ENCODE measurements at regions not wholly inside any gene's neighbourhood (a gene's known extent, or its start where the extent isn't known, plus 50 kb on each side); places are given as distances from the start of the nearest gene placed in this dataset.

- Histone ChIP-seq H3K79me2 (ENCODE audit: insufficient read depth) (no peaks in the 10 kb centered on the region), H3K9ac (no peak overlapping the region), H3K9me2 (ENCODE audit: insufficient read depth) (no peaks in the 10 kb centered on the region), H3K4me3 (no peak overlapping the region), H3K27me3 (replicated peaks; ENCODE audit: insufficient read depth) (peaks cover 16% of the 10 kb centered on the region), H2AFZ (no peak overlapping the region), H3K27ac (no peak overlapping the region), H3K4me1 (ENCODE audit: insufficient read depth) (no peaks in the 10 kb centered on the region), H3K9me3 (ENCODE audit: low read depth) (no peaks in the 10 kb centered on the region), H3K4me2 (ENCODE audit: unreplicated experiment) (no peak overlapping the region), H4K20me1 (ENCODE audit: insufficient read depth) (no peaks in the 10 kb centered on the region), H3F3A (ENCODE audit: insufficient read depth) (no peaks in the 10 kb centered on the region), H3K36me3 (ENCODE audit: low read depth) (no peaks in the 10 kb centered on the region)
- DNase-seq: peak; percentile 4
- TF ChIP-seq EZH2phosphoT487 (IDR thresholded peaks at IDR 0.05; ENCODE audit: insufficient read depth, low read depth) (no peak), EZH2 (IDR thresholded peaks at IDR 0.05; ENCODE audit: insufficient read depth, poor library complexity, severe bottlenecking) (no peak)
- in situ Hi-C loops (cut with MboI): no loop called here
Observed at GRCh38 chr14:38882533-38882932, 220.5 kb downstream of the SEC23A start.

DNA sequence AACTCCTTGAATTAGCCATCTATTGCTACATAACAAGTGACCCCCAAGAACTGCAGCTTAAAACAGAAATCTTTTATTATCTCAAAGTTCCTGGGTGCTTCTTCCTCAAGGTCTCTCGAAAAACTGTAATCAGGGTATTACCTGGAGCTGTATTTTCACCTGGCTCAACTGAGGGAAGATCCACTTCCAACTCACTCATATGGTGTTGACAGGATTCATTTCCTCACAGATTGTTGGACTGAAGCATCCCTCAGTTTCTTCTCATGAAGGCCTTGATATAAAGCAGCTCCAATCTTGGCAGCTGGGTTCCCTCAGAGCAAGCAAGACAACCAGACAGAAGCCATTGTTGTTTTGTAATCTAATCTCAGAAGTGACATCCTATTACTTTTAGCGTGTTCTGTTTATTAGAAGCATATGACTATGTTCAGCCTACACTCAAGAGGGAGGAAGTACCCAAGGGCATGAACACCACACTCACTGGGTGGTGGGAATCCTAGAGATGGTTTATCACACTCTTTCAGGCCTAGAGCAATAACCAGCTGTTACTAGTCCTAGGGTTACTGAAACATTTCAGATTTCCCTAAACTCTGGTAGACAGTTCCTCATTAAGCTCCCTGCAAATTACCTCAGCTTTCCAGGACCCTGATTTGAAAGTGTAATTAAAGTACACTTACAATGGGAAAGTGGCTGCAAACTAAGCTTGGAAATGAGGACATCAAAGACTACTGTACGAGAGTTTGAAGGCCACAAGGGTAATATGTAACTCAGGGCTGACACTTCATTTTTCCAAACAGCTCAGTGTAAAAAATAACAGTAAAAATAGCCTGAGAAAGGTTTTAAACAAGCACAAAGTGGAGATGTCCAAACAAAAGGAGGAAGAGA, 222.2 kb downstream of the SEC23A start:
- in situ Hi-C loops (cut with MboI): no loop called here
- Histone ChIP-seq H3K4me1 (ENCODE audit: insufficient read depth) (no peaks in the 10 kb centered on the region), H3K4me2 (ENCODE audit: unreplicated experiment) (no peak overlapping the region), H3K9me3 (ENCODE audit: low read depth) (no peaks in the 10 kb centered on the region), H3K4me3 (no peak overlapping the region), H3K79me2 (ENCODE audit: insufficient read depth) (no peaks in the 10 kb centered on the region), H3K36me3 (ENCODE audit: low read depth) (no peaks in the 10 kb centered on the region), H4K20me1 (ENCODE audit: insufficient read depth) (no peaks in the 10 kb centered on the region), H3K27ac (no peak overlapping the region), H2AFZ (no peak overlapping the region), H3K9me2 (ENCODE audit: insufficient read depth) (no peaks in the 10 kb centered on the region), H3K9ac (no peak overlapping the region), H3K27me3 (replicated peaks; ENCODE audit: insufficient read depth) (peaks cover 11% of the 10 kb centered on the region; the same call in 1 of the 2 replicates), H3F3A (ENCODE audit: insufficient read depth) (no peaks in the 10 kb centered on the region)
- 17 to 18% methylated on average over 3 of the region's 3 CpGs for WGBS, 2 experiments (ENCODE audit: low coverage in 1 of 2, low lambda C conversion rate in 2 of 2, missing lambda C conversion rate in 2 of 2)
- TF ChIP-seq EZH2 (IDR thresholded peaks at IDR 0.05; ENCODE audit: insufficient read depth, poor library complexity, severe bottlenecking) (no peak), EZH2phosphoT487 (IDR thresholded peaks at IDR 0.05; ENCODE audit: insufficient read depth, low read depth) (no peak)
- DNase-seq: no peak

GRCh38 chr14:38877744-38878388, 225.2 kb downstream of the SEC23A start:
- no peaks in the 10 kb centered on the region for H3K36me3 ChIP-seq (ENCODE audit: low read depth)
- no peak overlapping the region for H3K4me3 ChIP-seq
- 39% methylated on average over 3 of the region's 3 CpGs for WGBS, 2 experiments (ENCODE audit: low coverage in 1 of 2, low lambda C conversion rate in 2 of 2, missing lambda C conversion rate in 2 of 2)
- H3F3A ChIP-seq (ENCODE audit: insufficient read depth): no peaks in the 10 kb centered on the region
- H3K9ac ChIP-seq: no peak overlapping the region
- peaks cover 32% of the 10 kb centered on the region; the same call in 1 of the 2 replicates for H3K27me3 ChIP-seq (replicated peaks; ENCODE audit: insufficient read depth)
- no peak overlapping the region for H2AFZ ChIP-seq
- H3K4me1 ChIP-seq (ENCODE audit: insufficient read depth): no peaks in the 10 kb centered on the region
- no peaks in the 10 kb centered on the region for H4K20me1 ChIP-seq (ENCODE audit: insufficient read depth)
- no peak overlapping the region for H3K4me2 ChIP-seq (ENCODE audit: unreplicated experiment)
- H3K9me3 ChIP-seq (ENCODE audit: low read depth): no peaks in the 10 kb centered on the region
- no peaks in the 10 kb centered on the region for H3K79me2 ChIP-seq (ENCODE audit: insufficient read depth)
- TF ChIP-seq EZH2 (IDR thresholded peaks at IDR 0.05; ENCODE audit: insufficient read depth, poor library complexity, severe bottlenecking) (no peak), EZH2phosphoT487 (IDR thresholded peaks at IDR 0.05; ENCODE audit: insufficient read depth, low read depth) (no peak)
- no peaks in the 10 kb centered on the region for H3K9me2 ChIP-seq (ENCODE audit: insufficient read depth)
- H3K27ac ChIP-seq: no peak overlapping the region
- no peak for DNase-seq
- in situ Hi-C loops (cut with MboI): loop anchor here (10.0 kb wide), 1 partner anchor 137 kb away; no protein-coding TSS in a partner anchor

GRCh38 chr14:38874721-38875120, 228.3 kb downstream of the SEC23A start:
- Histone ChIP-seq H4K20me1 (ENCODE audit: insufficient read depth) (no peaks in the 10 kb centered on the region), H3K4me2 (ENCODE audit: unreplicated experiment) (no peak overlapping the region), H2AFZ (no peak overlapping the region), H3K27ac (no peak overlapping the region), H3K9me2 (ENCODE audit: insufficient read depth) (no peaks in the 10 kb centered on the region), H3K36me3 (ENCODE audit: low read depth) (no peaks in the 10 kb centered on the region), H3K27me3 (replicated peaks; ENCODE audit: insufficient read depth) (peaks cover 32% of the 10 kb centered on the region; the same call in 1 of the 2 replicates), H3K4me1 (ENCODE audit: insufficient read depth) (no peaks in the 10 kb centered on the region), H3K9me3 (ENCODE audit: low read depth) (no peaks in the 10 kb centered on the region), H3F3A (ENCODE audit: insufficient read depth) (no peaks in the 10 kb centered on the region), H3K79me2 (ENCODE audit: insufficient read depth) (no peaks in the 10 kb centered on the region), H3K9ac (no peak overlapping the region), H3K4me3 (no peak overlapping the region)
- no peak for TF ChIP-seq EZH2phosphoT487 (IDR thresholded peaks at IDR 0.05; ENCODE audit: insufficient read depth, low read depth)
- no peak for TF ChIP-seq EZH2 (IDR thresholded peaks at IDR 0.05; ENCODE audit: insufficient read depth, poor library complexity, severe bottlenecking)
- no peak for DNase-seq
- WGBS, 2 experiments (ENCODE audit: low coverage in 1 of 2, low lambda C conversion rate in 2 of 2, missing lambda C conversion rate in 2 of 2): 64 to 76% methylated on average over 2 of the region's 2 CpGs
- in situ Hi-C loops (cut with MboI): loop anchor here (10.0 to 25.0 kb wide), 2 partner anchors 140 to 662 kb away; partner anchors contain the start of gene SSTR1

All from GM23248 (cell line).